ENCODE measurements at regions not wholly inside any gene's neighbourhood (a gene's known extent, or its start where the extent isn't known, plus 50 kb on each side); places are given as distances from the start of the nearest gene placed in this dataset.
"Not testable (repeated sequence)": the region's sequence is repeated elsewhere in the genome, so short reads cannot be mapped to it uniquely, and the experiment has no call there.

- DNase-seq: not testable (repeated sequence)
Observed at GRCh38 chr13:109702030-109702597, 84.3 kb downstream of the IRS2 start.

- DNase-seq: peak in 35 of 58 donors; percentile 3 to 62 (median 34)
Observed at GRCh38 chr13:109700176-109700575, 86.2 kb downstream of the IRS2 start.

- DNase-seq: no peak
Observed at GRCh38 chr13:109699628-109700071, 86.7 kb downstream of the IRS2 start.

- no peak for DNase-seq
Observed at GRCh38 chr13:109698779-109699178, 87.6 kb downstream of the IRS2 start.

- DNase-seq: no peak
Observed at GRCh38 chr13:109697936-109698335, 88.4 kb downstream of the IRS2 start.

- no peak for DNase-seq
Observed at GRCh38 chr13:109695402-109696190, 90.8 kb downstream of the IRS2 start.

GRCh38 chr13:109694972-109695371, 91.4 kb downstream of the IRS2 start:
- DNase-seq: no peak

- DNase-seq: no peak
Observed at GRCh38 chr13:109693213-109693612, 93.2 kb downstream of the IRS2 start.

GRCh38 chr13:109691689-109692088, 94.7 kb downstream of the IRS2 start:
- no peak for DNase-seq

- DNase-seq: peak in 9 of 58 donors; percentile 1 to 34 (median 20)
Observed at GRCh38 chr13:109687559-109688448, 98.6 kb downstream of the IRS2 start.

- no peak for DNase-seq
Observed at GRCh38 chr13:109685203-109685602, 101.2 kb downstream of the IRS2 start.

GRCh38 chr13:109684824-109685202, 101.6 kb downstream of the IRS2 start:
- peak in 13 of 58 donors; percentile 3 to 62 (median 32) for DNase-seq

- no peak for DNase-seq
Observed at GRCh38 chr13:109684084-109684823, 102.1 kb downstream of the IRS2 start.

- no peak for DNase-seq
Observed at GRCh38 chr13:109682534-109683244, 103.7 kb downstream of the IRS2 start.

GRCh38 chr13:109680930-109681329, 105.5 kb downstream of the IRS2 start:
- DNase-seq: no peak

- DNase-seq: no peak
Observed at GRCh38 chr13:109680288-109680687, 106.1 kb downstream of the IRS2 start.

- DNase-seq: no peak
Observed at GRCh38 chr13:109678459-109678858, 107.9 kb downstream of the IRS2 start.

GRCh38 chr13:109677206-109677605, 109.2 kb downstream of the IRS2 start:
- DNase-seq: no peak

- no peak for DNase-seq
Observed at GRCh38 chr13:109673477-109673876, 112.9 kb downstream of the IRS2 start.

- no peak for DNase-seq
Observed at GRCh38 chr13:109672545-109672944, 113.8 kb downstream of the IRS2 start.

- DNase-seq: no peak
Observed at GRCh38 chr13:109671919-109672318, 114.5 kb downstream of the IRS2 start.
